MM.1S (cell line): ENCODE measurements at regions not wholly inside any gene's neighbourhood (a gene's known extent, or its start where the extent isn't known, plus 50 kb on each side); places are given as distances from the start of the nearest gene placed in this dataset.

Source experiments
- DNase-seq: peaks from one replicate; pipeline ENCODE4 v3.0.0-alpha.2; 2015
- H2AFZ ChIP-seq: fragments of 300-600 bp; sonication (generic); 2 replicates; pipeline ENCODE4 v1.6.0; 2016; ENCODE audit warnings: antibody characterized with exemption, low read length
- H3F3A ChIP-seq: fragments of 300-600 bp; sonication (generic); 2 replicates; pipeline ENCODE4 v1.6.1; 2016; ENCODE audit warnings: mild to moderate bottlenecking, antibody characterized with exemption, low read length, moderate library complexity, mixed read lengths; ENCODE audit not compliant: insufficient read depth
- H3K27ac ChIP-seq: fragments of 300-600 bp; sonication (generic); 2 replicates; pipeline ENCODE4 v1.5.1; 2016; ENCODE audit warnings: mild to moderate bottlenecking, low read length
- H3K27me3 ChIP-seq: fragments of 300-600 bp; sonication (generic); replicated peaks from 2 replicates; pipeline ENCODE4 v1.6.0; 2016; ENCODE audit warnings: low read length; ENCODE audit not compliant: insufficient read depth
- H3K36me3 ChIP-seq: fragments of 300-600 bp; sonication (generic); replicated peaks from 2 replicates; pipeline ENCODE4 v1.6.1; 2016; ENCODE audit warnings: mild to moderate bottlenecking, low read length, mixed read lengths; ENCODE audit not compliant: insufficient read depth
- H3K4me1 ChIP-seq: fragments of 300-600 bp; sonication (generic); 2 replicates; pipeline ENCODE4 v1.6.1; 2016; ENCODE audit warnings: low read length, mixed read lengths
- H3K4me2 ChIP-seq: fragments of 300-600 bp; sonication (generic); 2 replicates; pipeline ENCODE4 v1.6.0; 2016; ENCODE audit warnings: low read depth, low read length
- H3K4me3 ChIP-seq: fragments of 300-600 bp; sonication (generic); 2 replicates; pipeline ENCODE4 v1.5.1; 2016; ENCODE audit warnings: low read length, mixed read lengths
- H3K79me2 ChIP-seq: fragments of 300-600 bp; sonication (generic); 2 replicates; pipeline ENCODE4 v1.6.1; 2016; ENCODE audit warnings: mixed run types, low read length, mixed read lengths
- H3K9ac ChIP-seq: fragments of 300-600 bp; sonication (generic); 2 replicates; pipeline ENCODE4 v1.6.1; 2016; ENCODE audit warnings: low read length, mixed read lengths
- H3K9me2 ChIP-seq: fragments of 300-600 bp; sonication (generic); replicated peaks from 2 replicates; pipeline ENCODE4 v1.6.1; 2016; ENCODE audit warnings: mild to moderate bottlenecking, low read length, mixed read lengths; ENCODE audit not compliant: insufficient read depth
- H3K9me3 ChIP-seq: fragments of 300-600 bp; sonication (generic); replicated peaks from 2 replicates; pipeline ENCODE4 v1.6.1; 2016; ENCODE audit warnings: mild to moderate bottlenecking, low read length, mixed read lengths; ENCODE audit not compliant: insufficient read depth
- H4K20me1 ChIP-seq: fragments of 300-600 bp; sonication (generic); 2 replicates; pipeline ENCODE4 v1.6.1; 2016; ENCODE audit warnings: mild to moderate bottlenecking, low read length, moderate library complexity, mixed read lengths; ENCODE audit not compliant: insufficient read depth
- CTCF ChIP-seq: fragments of 300-600 bp; sonication (generic); IDR thresholded peaks from 2 replicates; pipeline ENCODE4 v1.5.1; 2016; ENCODE audit warnings: antibody characterized with exemption, low read length, mixed read lengths
- EZH2 ChIP-seq: fragments of 300-600 bp; sonication (generic); optimal IDR thresholded peaks from 2 replicates; pipeline ENCODE3; 2017; ENCODE audit warnings: low read depth, mild to moderate bottlenecking, antibody characterized with exemption, low read length, mixed read lengths
- EZH2phosphoT487 ChIP-seq: fragments of 300-600 bp; sonication (generic); IDR thresholded peaks from 2 replicates; pipeline ENCODE4 v1.6.1; 2018; ENCODE audit warnings: antibody characterized with exemption, low read length

GRCh38 chr2:163255086-163255485 lies 416.5 kb upstream of the KCNH7 start:
- TF ChIP-seq EZH2 (no peak), EZH2phosphoT487 (no peak), CTCF (no peak)
- Histone ChIP-seq H3K4me1 (no peaks in the 10 kb centered on the region), H3K36me3 (no peaks in the 10 kb centered on the region), H3F3A (no peaks in the 10 kb centered on the region), H3K4me3 (no peak overlapping the region), H3K27me3 (no peaks in the 10 kb centered on the region), H3K9ac (no peak overlapping the region), H3K27ac (no peak overlapping the region), H2AFZ (no peak overlapping the region), H3K4me2 (no peak overlapping the region), H3K9me2 (no peaks in the 10 kb centered on the region), H3K9me3 (no peaks in the 10 kb centered on the region), H4K20me1 (no peaks in the 10 kb centered on the region), H3K79me2 (no peaks in the 10 kb centered on the region)
- DNase-seq = no peak

GRCh38 chr2:163253621-163254285 lies 415.2 kb upstream of the KCNH7 start:
- no peak for TF ChIP-seq EZH2
- Histone ChIP-seq H3K4me3 (no peak overlapping the region), H3K27ac (no peak overlapping the region), H3K9ac (no peak overlapping the region), H3K9me2 (no peaks in the 10 kb centered on the region), H3K79me2 (no peaks in the 10 kb centered on the region), H3F3A (no peaks in the 10 kb centered on the region), H4K20me1 (no peaks in the 10 kb centered on the region), H3K27me3 (no peaks in the 10 kb centered on the region), H3K9me3 (no peaks in the 10 kb centered on the region), H3K4me2 (no peak overlapping the region), H3K4me1 (no peaks in the 10 kb centered on the region), H2AFZ (no peak overlapping the region), H3K36me3 (no peaks in the 10 kb centered on the region)
- DNase-seq = no peak

GRCh38 chr2:163252199-163252598 lies 413.6 kb upstream of the KCNH7 start:
- no peak overlapping the region for H3K4me2 ChIP-seq
- H3K27ac ChIP-seq = no peak overlapping the region
- H3K79me2 ChIP-seq = no peaks in the 10 kb centered on the region
- no peak overlapping the region for H2AFZ ChIP-seq
- H3K27me3 ChIP-seq = no peaks in the 10 kb centered on the region
- DNase-seq = no peak
- H3F3A ChIP-seq = no peaks in the 10 kb centered on the region
- H4K20me1 ChIP-seq = no peaks in the 10 kb centered on the region
- H3K9me3 ChIP-seq = no peaks in the 10 kb centered on the region
- H3K36me3 ChIP-seq = no peaks in the 10 kb centered on the region
- no peaks in the 10 kb centered on the region for H3K4me1 ChIP-seq
- no peaks in the 10 kb centered on the region for H3K9me2 ChIP-seq
- H3K9ac ChIP-seq = no peak overlapping the region
- TF ChIP-seq CTCF = no peak
- no peak for TF ChIP-seq EZH2phosphoT487
- TF ChIP-seq EZH2 = no peak
- no peak overlapping the region for H3K4me3 ChIP-seq
